ENCODE measurements at regions not wholly inside any gene's neighbourhood (a gene's known extent, or its start where the extent isn't known, plus 50 kb on each side); places are given as distances from the start of the nearest gene placed in this dataset.

DNA sequence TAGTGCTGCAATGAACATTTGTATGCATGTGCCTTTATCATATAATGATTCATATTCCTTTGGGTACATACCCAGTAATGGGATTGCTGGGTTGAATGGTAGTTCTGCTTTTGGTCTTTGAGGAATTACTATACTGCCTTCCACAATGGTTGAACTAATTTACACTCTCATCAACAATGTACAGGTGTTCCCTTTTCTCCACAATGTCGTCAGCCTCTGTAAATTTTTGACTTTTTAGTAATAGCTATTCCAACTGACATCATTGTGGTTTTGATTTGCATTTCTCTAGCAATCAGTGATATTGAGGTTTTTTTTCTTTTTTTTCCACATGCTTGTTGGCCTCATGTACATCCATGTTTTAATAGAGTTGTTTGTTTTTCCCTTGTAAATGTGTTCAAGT lies 2473.5 kb downstream of the PCDH9 start:
- no peaks in the 10 kb centered on the region for H3K27me3 ChIP-seq (ENCODE audit: low read depth, low read length)
- no peaks in the 10 kb centered on the region for H3K36me3 ChIP-seq (ENCODE audit: control insufficient read depth in 1 of 2, insufficient read depth in 2 of 2, low read length in 2 of 2)
- H3K4me3 ChIP-seq (ENCODE audit: low read depth in 1 of 2, low read length in 2 of 2): no peak overlapping the region
- no peak overlapping the region for H3K27ac ChIP-seq (ENCODE audit: low read length)
- H3K9me3 ChIP-seq (ENCODE audit: control insufficient read depth in 1 of 2, low read length in 2 of 2): no peaks in the 10 kb centered on the region
- no peaks in the 10 kb centered on the region for H3K4me1 ChIP-seq (ENCODE audit: control insufficient read depth in 1 of 2, insufficient read depth in 2 of 2, low read length in 2 of 2)

DNA sequence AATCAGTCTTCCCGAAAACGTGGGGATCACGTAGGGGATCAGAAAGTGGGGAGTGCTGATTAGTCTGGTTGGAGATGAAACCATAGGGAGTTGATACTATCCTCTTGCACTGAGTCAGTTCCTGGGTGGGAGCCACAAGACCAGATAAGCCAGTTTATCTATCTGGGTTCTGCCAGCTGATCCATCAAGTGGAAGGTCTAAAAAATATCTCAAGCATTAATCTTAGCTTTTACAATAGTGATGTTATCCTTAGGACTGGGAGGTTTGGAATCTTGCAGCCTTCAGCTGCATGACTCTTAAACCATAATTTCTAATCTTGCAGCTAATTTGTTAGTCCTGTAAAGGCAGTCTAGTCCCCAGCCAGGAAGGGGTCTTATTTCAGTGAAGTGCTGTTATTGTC lies 2474.2 kb downstream of the PCDH9 start:
- no peak overlapping the region for H3K4me3 ChIP-seq (ENCODE audit: low read depth in 1 of 2, low read length in 2 of 2)
- no peaks in the 10 kb centered on the region for H3K27me3 ChIP-seq (ENCODE audit: low read depth, low read length)
- H3K36me3 ChIP-seq (ENCODE audit: control insufficient read depth in 1 of 2, insufficient read depth in 2 of 2, low read length in 2 of 2): no peaks in the 10 kb centered on the region
- no peaks in the 10 kb centered on the region for H3K9me3 ChIP-seq (ENCODE audit: control insufficient read depth in 1 of 2, low read length in 2 of 2)
- no peaks in the 10 kb centered on the region for H3K4me1 ChIP-seq (ENCODE audit: control insufficient read depth in 1 of 2, insufficient read depth in 2 of 2, low read length in 2 of 2)
- H3K27ac ChIP-seq (ENCODE audit: low read length): no peak overlapping the region

DNA sequence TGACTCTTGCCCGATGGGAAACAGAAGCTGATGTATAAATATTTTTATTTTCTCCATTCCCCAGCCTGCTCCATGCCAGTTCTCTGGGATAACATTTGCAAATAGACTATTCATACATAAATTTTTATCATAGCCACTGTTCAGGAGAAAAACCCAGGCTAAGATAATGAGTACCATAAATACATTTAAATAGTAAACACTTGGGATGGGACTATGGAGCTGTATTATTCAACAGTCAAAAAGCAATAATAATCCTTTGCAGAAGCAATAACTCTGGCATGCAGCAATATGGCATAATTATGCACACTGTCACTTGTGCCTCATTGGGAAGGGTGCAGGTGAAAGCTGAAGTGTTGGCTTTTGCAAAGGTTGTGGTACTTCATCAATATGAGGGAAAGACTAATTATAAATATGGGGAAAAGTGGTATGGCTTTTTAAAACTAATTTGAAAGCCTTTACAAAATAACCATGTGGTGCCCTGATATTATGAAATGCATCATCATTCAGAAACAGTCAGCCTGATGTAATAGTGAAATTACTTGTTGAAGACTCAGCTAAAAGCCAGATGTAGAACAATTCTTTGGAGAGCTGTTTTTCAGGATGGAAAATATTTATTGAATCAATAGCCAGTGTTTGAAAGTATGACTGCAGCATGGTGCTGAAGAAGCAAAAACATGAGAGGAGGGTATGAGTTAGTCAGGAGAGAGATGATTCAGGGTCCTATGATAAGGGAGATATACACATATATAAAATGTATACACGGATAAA lies 2476.7 kb downstream of the PCDH9 start:
- Histone ChIP-seq H3K4me1 (ENCODE audit: control insufficient read depth in 1 of 2, insufficient read depth in 2 of 2, low read length in 2 of 2) (no peaks in the 10 kb centered on the region), H3K9me3 (ENCODE audit: control insufficient read depth in 1 of 2, low read length in 2 of 2) (no peaks in the 10 kb centered on the region), H3K27me3 (ENCODE audit: low read depth, low read length) (no peaks in the 10 kb centered on the region), H3K36me3 (ENCODE audit: control insufficient read depth in 1 of 2, insufficient read depth in 2 of 2, low read length in 2 of 2) (no peaks in the 10 kb centered on the region), H3K27ac (ENCODE audit: low read length) (no peak overlapping the region), H3K4me3 (ENCODE audit: low read depth in 1 of 2, low read length in 2 of 2) (no peak overlapping the region)

DNA sequence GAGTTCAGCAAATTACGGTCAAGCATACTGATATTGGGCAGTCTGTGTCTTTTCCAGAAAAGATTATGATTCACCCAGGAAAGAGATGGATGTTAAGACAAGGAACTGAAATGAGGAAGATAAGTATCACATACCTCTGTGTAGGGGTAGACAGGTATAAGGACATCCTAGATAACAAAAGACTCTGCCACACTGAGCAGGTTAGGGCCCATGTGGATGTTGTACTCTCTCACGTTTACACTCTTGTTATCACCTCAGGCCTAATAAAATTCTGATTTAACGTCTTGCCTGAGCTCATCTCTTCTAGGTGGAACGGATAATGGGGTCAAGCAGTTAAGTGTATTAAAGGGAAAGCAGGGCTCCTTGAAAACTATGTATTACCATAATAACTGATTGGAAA lies 2480.8 kb downstream of the PCDH9 start:
- no peak overlapping the region for H3K4me3 ChIP-seq (ENCODE audit: low read depth in 1 of 2, low read length in 2 of 2)
- H3K4me1 ChIP-seq (ENCODE audit: control insufficient read depth in 1 of 2, insufficient read depth in 2 of 2, low read length in 2 of 2): no peaks in the 10 kb centered on the region
- H3K27ac ChIP-seq (ENCODE audit: low read length): no peak overlapping the region
- no peaks in the 10 kb centered on the region for H3K9me3 ChIP-seq (ENCODE audit: control insufficient read depth in 1 of 2, low read length in 2 of 2)
- H3K27me3 ChIP-seq (ENCODE audit: low read depth, low read length): no peaks in the 10 kb centered on the region
- H3K36me3 ChIP-seq (ENCODE audit: control insufficient read depth in 1 of 2, insufficient read depth in 2 of 2, low read length in 2 of 2): no peaks in the 10 kb centered on the region

DNA sequence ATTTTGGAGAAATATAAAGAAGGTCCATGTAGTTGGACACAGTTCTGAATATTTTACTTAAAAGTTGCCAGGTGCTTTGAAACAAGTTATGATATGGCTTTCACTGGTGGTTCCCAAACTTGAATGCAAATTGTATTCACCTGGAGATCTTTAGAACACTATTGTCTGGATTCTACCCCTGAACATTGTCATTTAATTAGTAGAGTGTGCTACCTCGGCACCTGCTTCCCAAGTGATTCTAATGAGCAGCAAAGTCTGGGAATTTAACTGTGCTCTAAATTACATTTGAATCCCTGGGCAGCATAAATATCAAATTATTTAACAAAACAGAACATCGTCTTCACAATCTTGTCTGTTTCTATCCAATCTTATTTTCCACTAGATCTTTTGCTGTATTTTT lies 2483.3 kb downstream of the PCDH9 start:
- no peaks in the 10 kb centered on the region for H3K36me3 ChIP-seq (ENCODE audit: control insufficient read depth in 1 of 2, insufficient read depth in 2 of 2, low read length in 2 of 2)
- no peak overlapping the region for H3K4me3 ChIP-seq (ENCODE audit: low read depth in 1 of 2, low read length in 2 of 2)
- H3K4me1 ChIP-seq (ENCODE audit: control insufficient read depth in 1 of 2, insufficient read depth in 2 of 2, low read length in 2 of 2): no peaks in the 10 kb centered on the region
- H3K27me3 ChIP-seq (ENCODE audit: low read depth, low read length): no peaks in the 10 kb centered on the region
- H3K9me3 ChIP-seq (ENCODE audit: control insufficient read depth in 1 of 2, low read length in 2 of 2): no peaks in the 10 kb centered on the region
- H3K27ac ChIP-seq (ENCODE audit: low read length): no peak overlapping the region

GRCh38 chr13:64740493-64740892 lies 2489.6 kb downstream of the PCDH9 start:
- H3K27ac ChIP-seq (ENCODE audit: low read length): no peak overlapping the region
- no peaks in the 10 kb centered on the region for H3K9me3 ChIP-seq (ENCODE audit: control insufficient read depth in 1 of 2, low read length in 2 of 2)
- no peaks in the 10 kb centered on the region for H3K36me3 ChIP-seq (ENCODE audit: control insufficient read depth in 1 of 2, insufficient read depth in 2 of 2, low read length in 2 of 2)
- H3K4me1 ChIP-seq (ENCODE audit: control insufficient read depth in 1 of 2, insufficient read depth in 2 of 2, low read length in 2 of 2): no peaks in the 10 kb centered on the region
- H3K27me3 ChIP-seq (ENCODE audit: low read depth, low read length): no peaks in the 10 kb centered on the region
- no peak overlapping the region for H3K4me3 ChIP-seq (ENCODE audit: low read depth in 1 of 2, low read length in 2 of 2)

GRCh38 chr13:64725492-64725891 lies 2504.6 kb downstream of the PCDH9 start:
- Histone ChIP-seq H3K4me3 (ENCODE audit: low read depth in 1 of 2, low read length in 2 of 2) (no peak overlapping the region), H3K36me3 (ENCODE audit: control insufficient read depth in 1 of 2, insufficient read depth in 2 of 2, low read length in 2 of 2) (no peaks in the 10 kb centered on the region), H3K27me3 (ENCODE audit: low read depth, low read length) (no peaks in the 10 kb centered on the region), H3K4me1 (ENCODE audit: control insufficient read depth in 1 of 2, insufficient read depth in 2 of 2, low read length in 2 of 2) (no peaks in the 10 kb centered on the region), H3K9me3 (ENCODE audit: control insufficient read depth in 1 of 2, low read length in 2 of 2) (no peaks in the 10 kb centered on the region), H3K27ac (ENCODE audit: low read length) (no peak overlapping the region)

DNA sequence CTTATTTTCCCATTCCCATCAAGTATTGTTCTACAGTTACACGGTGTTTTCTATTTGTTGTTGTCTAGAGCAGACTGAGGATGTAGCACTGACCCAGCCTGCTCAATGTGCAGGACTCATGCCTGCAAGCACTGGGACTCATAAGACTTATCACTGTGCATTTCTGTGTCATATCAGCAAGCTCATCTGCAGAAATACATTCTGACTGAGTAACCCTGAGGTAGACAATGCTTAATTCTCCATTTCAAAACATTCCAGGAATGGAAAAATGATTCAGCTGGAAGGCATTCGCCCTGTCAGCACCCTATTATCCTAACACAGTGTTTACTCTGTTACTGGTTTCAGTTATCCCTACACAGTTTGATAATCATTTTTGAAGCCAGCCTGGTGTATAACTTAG lies 2506.4 kb downstream of the PCDH9 start:
- Histone ChIP-seq H3K9me3 (ENCODE audit: control insufficient read depth in 1 of 2, low read length in 2 of 2) (no peaks in the 10 kb centered on the region), H3K27me3 (ENCODE audit: low read depth, low read length) (no peaks in the 10 kb centered on the region), H3K36me3 (ENCODE audit: control insufficient read depth in 1 of 2, insufficient read depth in 2 of 2, low read length in 2 of 2) (no peaks in the 10 kb centered on the region), H3K4me1 (ENCODE audit: control insufficient read depth in 1 of 2, insufficient read depth in 2 of 2, low read length in 2 of 2) (no peaks in the 10 kb centered on the region), H3K4me3 (ENCODE audit: low read depth in 1 of 2, low read length in 2 of 2) (no peak overlapping the region), H3K27ac (ENCODE audit: low read length) (no peak overlapping the region)

DNA sequence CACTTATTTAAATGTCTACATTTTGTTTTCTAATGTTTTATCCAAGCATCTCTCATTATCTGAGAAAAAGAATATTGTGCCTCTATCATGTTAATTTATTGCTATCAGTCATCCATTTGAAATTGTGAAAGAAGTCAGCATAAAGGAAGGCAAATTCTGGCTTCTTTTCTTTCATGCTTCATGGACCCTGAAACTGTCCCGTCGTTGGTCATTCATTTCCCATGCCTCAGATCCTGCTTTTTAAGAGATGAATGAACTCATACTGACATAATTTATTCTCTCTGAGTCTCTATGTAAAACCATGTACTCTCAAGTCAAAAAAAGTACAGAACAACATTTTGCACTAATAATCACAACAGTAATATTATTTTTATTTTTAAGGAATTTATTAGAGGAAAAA lies 2512.0 kb downstream of the PCDH9 start:
- H3K27ac ChIP-seq (ENCODE audit: low read length): no peak overlapping the region
- no peaks in the 10 kb centered on the region for H3K4me1 ChIP-seq (ENCODE audit: control insufficient read depth in 1 of 2, insufficient read depth in 2 of 2, low read length in 2 of 2)
- no peak overlapping the region for H3K4me3 ChIP-seq (ENCODE audit: low read depth in 1 of 2, low read length in 2 of 2)
- H3K36me3 ChIP-seq (ENCODE audit: control insufficient read depth in 1 of 2, insufficient read depth in 2 of 2, low read length in 2 of 2): no peaks in the 10 kb centered on the region
- no peaks in the 10 kb centered on the region for H3K9me3 ChIP-seq (ENCODE audit: control insufficient read depth in 1 of 2, low read length in 2 of 2)
- H3K27me3 ChIP-seq (ENCODE audit: low read depth, low read length): no peaks in the 10 kb centered on the region

- Histone ChIP-seq H3K27ac (ENCODE audit: low read length) (no peak overlapping the region), H3K9me3 (ENCODE audit: control insufficient read depth in 1 of 2, low read length in 2 of 2) (no peaks in the 10 kb centered on the region), H3K4me1 (ENCODE audit: control insufficient read depth in 1 of 2, insufficient read depth in 2 of 2, low read length in 2 of 2) (no peaks in the 10 kb centered on the region), H3K27me3 (ENCODE audit: low read depth, low read length) (no peaks in the 10 kb centered on the region), H3K4me3 (ENCODE audit: low read depth in 1 of 2, low read length in 2 of 2) (no peak overlapping the region), H3K36me3 (ENCODE audit: control insufficient read depth in 1 of 2, insufficient read depth in 2 of 2, low read length in 2 of 2) (no peaks in the 10 kb centered on the region)
Observed at GRCh38 chr13:64716936-64717335, 2513.2 kb downstream of the PCDH9 start.

DNA sequence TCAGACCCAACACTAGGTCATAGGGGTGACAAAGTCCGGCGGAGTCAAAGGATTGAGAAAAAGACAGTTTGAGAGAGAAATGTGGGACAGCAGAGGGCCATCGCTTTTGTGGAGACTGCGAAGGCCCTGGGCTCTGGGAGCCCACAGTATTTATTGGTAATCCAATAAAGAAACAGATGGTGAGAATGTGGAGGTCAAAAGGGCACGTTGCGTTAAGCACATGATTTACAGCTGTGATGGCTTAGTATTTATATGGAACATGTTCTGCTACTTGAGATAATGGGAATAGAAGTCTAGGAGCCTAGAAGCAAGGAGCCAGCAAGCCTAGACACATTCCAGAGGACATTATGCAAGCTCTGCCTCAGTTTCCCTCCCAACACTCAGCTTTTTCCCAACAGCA lies 2521.1 kb downstream of the PCDH9 start:
- Histone ChIP-seq H3K4me1 (ENCODE audit: control insufficient read depth in 1 of 2, insufficient read depth in 2 of 2, low read length in 2 of 2) (no peaks in the 10 kb centered on the region), H3K9me3 (ENCODE audit: control insufficient read depth in 1 of 2, low read length in 2 of 2) (no peaks in the 10 kb centered on the region), H3K4me3 (ENCODE audit: low read depth in 1 of 2, low read length in 2 of 2) (no peak overlapping the region), H3K27me3 (ENCODE audit: low read depth, low read length) (no peaks in the 10 kb centered on the region), H3K36me3 (ENCODE audit: control insufficient read depth in 1 of 2, insufficient read depth in 2 of 2, low read length in 2 of 2) (no peaks in the 10 kb centered on the region), H3K27ac (ENCODE audit: low read length) (no peak overlapping the region)

DNA sequence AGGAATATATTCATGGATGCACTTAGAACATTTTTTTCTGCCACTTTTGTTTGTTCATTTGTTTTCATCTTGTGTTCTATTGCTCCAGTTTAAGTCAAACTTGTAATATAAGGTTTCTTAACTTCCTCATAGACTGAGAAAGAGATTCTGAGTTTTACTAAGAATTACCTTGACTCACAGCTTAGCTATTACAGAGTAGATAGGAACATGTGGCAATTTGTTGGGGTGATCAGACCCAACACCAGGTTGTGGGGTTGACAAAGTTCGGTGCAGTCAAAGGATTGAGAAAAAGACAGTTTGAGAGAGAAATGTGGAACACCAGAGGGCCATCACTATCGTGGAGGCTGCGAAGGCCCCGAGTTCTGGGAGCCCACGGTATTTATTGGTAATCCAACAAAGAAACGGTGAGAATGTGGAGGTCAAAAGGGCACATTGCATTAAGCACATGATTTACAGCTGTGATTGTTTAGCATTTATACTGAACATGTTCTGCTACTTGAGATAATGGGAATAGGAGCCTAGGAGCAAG lies 2526.0 kb downstream of the PCDH9 start:
- no peaks in the 10 kb centered on the region for H3K36me3 ChIP-seq (ENCODE audit: control insufficient read depth in 1 of 2, insufficient read depth in 2 of 2, low read length in 2 of 2)
- no peak overlapping the region for H3K27ac ChIP-seq (ENCODE audit: low read length)
- H3K4me1 ChIP-seq (ENCODE audit: control insufficient read depth in 1 of 2, insufficient read depth in 2 of 2, low read length in 2 of 2): no peaks in the 10 kb centered on the region
- H3K4me3 ChIP-seq (ENCODE audit: low read depth in 1 of 2, low read length in 2 of 2): no peak overlapping the region
- H3K27me3 ChIP-seq (ENCODE audit: low read depth, low read length): no peaks in the 10 kb centered on the region
- no peaks in the 10 kb centered on the region for H3K9me3 ChIP-seq (ENCODE audit: control insufficient read depth in 1 of 2, low read length in 2 of 2)

All from muscle layer of duodenum (tissue), 2 donors.